Fibroblast of skin of left biceps (primary cell): ENCODE measurements at regions not wholly inside any gene's neighbourhood (a gene's known extent, or its start where the extent isn't known, plus 50 kb on each side); places are given as distances from the start of the nearest gene placed in this dataset.

Source experiments
- DNase-seq, 2 experiments: peaks; one replicate each; pipeline ENCODE4 v3.0.0-alpha.2; 2013; ENCODE audit warnings: low read depth in 2 of 2

DNA sequence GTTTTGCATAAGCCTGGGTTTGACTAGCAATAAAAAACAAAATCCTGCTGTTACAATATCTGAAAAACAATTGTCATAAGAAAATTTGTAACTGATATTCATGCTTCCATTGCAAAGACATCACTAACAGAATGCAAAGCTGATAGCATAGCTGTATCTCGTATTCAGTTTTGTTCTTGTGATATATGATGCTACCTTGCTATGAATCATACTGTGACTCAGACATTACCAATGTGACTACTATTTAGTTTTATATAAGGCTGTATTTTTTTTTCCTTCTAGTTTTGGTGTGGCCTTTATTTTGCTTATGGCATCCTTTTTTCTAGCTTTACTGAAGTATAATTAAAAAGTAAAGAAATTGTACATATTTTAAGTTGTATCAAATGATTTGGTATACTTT, 1381.8 kb downstream of the MRPL39 start:
- peak in 1 of 2 experiments; percentile 24 for DNase-seq

GRCh38 chr21:24224422-24224821, 1382.9 kb downstream of the MRPL39 start:
- no peak for DNase-seq

DNA sequence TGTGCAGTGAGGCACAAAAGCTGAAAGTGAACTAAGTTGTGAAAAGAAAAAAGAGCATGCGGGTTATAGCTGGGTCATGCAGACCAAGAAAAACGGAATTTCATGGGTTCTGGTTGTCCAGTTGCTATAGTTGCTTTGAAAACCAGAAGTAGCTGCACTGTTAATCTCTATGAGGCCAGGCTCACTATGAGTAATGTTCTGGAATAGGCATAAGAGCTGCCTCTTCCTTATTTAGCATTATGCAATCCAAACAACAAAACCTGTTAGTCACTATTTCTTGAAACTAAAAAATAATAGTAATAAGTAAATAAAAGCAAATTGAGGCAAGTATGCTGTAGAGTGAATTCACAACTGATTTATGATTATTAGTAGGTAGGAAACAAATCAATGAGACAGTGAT, 1383.7 kb downstream of the MRPL39 start:
- DNase-seq: no peak

- no peak for DNase-seq
Measured at GRCh38 chr21:24222676-24223075, 1384.6 kb downstream of the MRPL39 start.

- no peak for DNase-seq
Measured at GRCh38 chr21:24220446-24220845, 1386.8 kb downstream of the MRPL39 start.

GRCh38 chr21:24217151-24217550, 1390.1 kb downstream of the MRPL39 start:
- DNase-seq: no peak

- DNase-seq: no peak
Measured at GRCh38 chr21:24210130-24210529, 1397.2 kb downstream of the MRPL39 start.

DNA sequence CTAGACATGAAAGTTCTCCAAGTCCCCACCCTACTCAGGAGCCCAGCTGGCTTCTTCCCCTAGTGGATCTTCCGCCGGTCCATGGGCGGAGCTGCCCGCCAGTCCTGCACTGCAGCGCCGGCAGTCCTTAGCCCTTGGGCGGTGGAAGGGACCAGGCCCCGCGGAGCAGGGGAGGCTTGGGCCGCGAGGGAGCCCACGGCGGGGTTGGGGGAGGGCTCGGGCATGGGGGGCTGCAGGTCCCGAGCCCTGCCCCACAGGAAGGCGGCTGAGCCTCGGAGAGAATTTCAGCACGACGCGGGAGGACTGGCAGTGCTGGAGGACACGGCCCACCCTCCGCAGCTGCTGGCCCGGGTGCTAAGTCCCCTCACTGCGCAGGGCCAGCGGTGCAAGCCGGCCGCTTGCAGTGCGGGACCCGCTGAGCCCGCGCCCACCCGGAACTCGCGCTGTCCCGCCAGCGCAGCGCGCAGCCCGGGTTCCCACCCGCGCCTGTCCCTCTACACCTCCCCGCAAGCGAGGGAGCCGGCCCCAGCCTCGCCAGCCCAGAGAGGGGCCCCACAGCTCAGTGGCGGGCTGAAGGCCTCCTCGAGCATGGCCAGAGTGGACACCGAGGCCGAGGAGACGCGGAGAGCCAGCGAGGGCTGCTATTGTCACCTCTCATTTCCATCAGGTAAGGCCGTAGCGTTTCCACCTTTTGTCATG, 1398.6 kb downstream of the MRPL39 start:
- no peak for DNase-seq

DNA sequence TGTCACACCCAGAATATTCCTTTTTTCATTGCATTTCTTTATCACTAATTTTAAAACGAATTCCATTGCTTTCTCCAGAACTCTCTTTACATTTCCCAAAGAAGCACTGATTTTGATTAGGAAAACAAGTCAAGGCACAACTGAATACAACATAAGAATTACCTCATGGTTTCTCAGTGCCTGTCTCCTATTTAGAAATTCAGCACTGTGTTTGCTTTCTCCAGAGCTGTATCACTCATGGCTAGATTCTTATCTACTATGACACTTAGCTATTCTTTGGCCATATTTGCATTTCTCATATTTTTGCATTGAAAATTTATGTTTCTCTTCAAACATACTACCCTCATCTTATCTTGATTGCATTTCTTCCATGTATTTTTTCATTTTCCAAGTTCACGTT, 1402.0 kb downstream of the MRPL39 start:
- no peak for DNase-seq

DNA sequence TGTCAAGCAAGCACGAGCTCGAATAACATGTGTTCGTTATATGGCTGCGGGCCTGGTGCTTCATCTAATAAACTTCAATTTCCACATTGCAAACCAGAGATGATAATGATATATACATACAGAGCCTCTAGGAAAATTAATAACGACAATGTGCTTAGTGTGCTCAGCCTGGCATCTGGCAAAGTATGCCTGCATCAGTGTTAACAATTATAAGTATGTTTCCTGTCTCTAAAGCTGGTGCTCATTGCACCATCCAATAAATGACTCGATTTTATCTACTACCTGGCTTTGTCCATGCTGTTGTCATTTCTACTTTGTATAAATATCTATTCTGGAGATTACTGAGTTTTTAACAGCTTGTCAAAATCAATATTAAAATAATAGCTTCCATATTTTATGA, 1402.6 kb downstream of the MRPL39 start:
- no peak for DNase-seq

DNA sequence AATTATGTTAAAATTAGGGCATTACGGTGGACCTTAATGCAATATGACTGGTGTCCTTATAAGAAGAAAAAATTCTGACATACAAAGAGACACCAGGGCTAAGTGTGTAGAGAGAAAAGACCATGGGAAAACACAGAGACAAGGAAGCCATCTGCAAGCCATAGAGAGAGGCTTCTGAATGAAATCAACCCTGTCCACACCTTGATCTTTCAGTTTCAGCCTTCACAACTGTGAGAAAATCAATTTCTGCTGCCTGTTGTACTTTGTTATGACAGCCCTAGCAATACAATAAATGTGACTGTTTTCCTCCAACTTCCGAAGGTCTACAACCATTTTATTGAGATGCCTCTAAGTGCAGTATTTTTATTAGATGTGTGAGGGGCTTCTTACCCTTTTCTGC, 1407.2 kb downstream of the MRPL39 start:
- DNase-seq: no peak

- no peak for DNase-seq
Measured at GRCh38 chr21:24197923-24198322, 1409.4 kb downstream of the MRPL39 start.

- DNase-seq: no peak
Measured at GRCh38 chr21:24197132-24197643, 1410.1 kb downstream of the MRPL39 start.

DNA sequence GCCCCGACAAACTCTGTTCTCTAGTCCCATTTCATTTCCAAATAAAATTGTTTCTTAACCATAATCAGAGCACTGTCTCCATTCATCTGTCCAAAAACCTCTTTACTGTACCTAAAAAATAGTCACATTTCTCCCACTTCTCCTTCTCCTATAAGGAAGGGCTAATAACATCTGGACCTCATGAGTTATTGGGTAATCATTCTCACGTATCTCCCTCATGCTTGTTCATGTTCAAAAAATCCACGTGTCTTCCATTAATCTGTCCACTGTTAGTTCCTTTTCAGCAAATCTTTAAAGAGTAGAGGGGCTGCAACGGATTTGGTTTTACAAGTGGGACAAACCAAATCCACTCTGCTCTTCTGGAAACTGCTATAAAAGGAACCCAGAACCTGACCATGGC, 1418.8 kb downstream of the MRPL39 start:
- peak; percentile 51 to 56 for DNase-seq

DNA sequence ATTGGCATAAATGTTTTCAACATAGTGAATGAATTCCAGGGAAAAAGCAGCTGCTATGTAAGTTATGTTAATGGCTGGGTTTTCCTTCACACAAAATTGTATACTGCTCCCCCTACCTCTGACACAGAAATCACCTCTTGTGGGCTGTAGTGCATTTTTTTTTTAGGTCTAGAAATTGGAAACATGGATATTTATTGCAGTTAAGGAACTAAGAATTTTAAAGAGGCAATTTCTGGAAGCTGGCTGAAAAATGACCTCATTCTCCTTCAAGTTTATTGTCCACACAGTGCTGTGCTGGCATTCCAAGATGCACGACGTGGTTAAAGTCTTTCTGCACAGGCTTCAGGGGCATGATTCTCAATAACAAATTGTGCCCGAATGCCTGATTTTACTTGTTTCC, 1424.2 kb downstream of the MRPL39 start:
- DNase-seq: peak; percentile 47 to 49

DNA sequence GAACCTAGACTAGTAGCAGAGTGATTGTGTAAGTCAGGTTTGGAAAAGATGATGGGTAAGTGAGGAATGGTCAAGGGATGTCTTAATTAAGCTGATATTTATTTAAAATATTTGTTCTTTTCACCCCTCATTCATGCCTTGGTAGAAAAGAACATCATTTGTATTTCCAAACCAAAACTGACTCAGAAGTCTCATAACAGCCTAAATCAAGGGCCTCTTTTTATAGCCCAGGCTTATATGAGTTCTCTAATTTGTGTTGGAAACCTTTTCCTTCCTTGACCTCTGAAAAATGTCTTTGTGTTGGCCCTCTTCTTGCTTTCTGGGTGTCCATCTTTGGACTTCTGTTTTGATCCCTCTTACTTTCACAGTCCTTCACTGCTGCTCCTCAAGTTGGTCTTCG, 1428.2 kb downstream of the MRPL39 start:
- no peak for DNase-seq

GRCh38 chr21:24175106-24175505, 1432.2 kb downstream of the MRPL39 start:
- no peak for DNase-seq

DNA sequence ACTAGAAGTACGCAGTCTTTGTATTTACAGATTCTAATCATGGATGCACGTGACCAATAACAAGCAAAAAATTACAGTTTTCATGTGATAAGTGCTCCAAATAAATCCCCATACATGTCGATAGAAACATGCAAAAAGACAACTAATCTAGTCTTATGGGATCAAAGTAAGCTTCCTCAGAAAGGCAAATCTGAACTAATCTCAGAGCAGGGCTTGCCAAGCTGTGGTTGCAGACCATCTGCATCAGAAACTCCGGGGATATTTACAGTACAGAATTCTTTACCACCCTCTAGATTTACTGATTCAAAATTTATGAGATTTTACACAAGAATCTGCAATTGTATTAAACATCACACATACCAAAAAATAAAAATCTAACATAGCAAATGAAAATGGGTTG, 1435.5 kb downstream of the MRPL39 start:
- DNase-seq: no peak

DNA sequence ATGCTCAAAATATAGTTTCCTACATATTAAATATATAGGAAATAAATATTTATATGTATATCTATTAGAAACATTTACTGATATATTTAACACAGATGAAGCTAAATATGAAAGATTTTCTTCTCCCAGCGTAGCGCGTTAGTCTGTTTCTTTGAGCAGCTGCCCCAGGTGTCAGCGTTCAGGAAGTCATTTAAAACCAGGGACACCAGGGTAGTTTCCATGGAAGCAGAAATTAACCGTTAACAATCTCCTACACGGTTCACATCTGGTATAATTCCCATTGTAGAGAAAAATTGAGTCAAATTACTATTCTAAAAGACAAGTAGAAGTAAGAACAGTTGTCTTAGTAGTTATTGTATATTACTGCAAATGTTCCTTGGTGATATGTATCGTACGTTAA, 1443.7 kb downstream of the MRPL39 start:
- DNase-seq: no peak

DNA sequence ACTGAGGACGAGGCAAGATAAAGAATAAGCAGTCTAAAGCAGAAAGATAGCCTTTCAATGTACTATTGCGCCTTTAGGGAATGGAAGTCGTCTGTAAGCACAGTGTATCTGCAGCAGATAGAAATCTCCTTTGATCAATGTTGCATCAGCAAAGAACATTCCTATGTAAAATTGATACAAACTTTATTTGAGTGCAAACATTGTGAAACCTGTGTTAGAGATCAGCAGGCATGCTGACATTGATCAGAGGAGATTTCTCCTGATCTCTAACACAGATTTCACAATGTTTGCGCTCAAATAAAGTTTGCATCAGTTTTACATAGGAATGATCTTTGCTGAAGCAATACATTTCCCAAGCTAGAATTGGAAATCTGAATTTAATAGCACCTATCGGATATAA, 1446.8 kb downstream of the MRPL39 start:
- DNase-seq: no peak

DNA sequence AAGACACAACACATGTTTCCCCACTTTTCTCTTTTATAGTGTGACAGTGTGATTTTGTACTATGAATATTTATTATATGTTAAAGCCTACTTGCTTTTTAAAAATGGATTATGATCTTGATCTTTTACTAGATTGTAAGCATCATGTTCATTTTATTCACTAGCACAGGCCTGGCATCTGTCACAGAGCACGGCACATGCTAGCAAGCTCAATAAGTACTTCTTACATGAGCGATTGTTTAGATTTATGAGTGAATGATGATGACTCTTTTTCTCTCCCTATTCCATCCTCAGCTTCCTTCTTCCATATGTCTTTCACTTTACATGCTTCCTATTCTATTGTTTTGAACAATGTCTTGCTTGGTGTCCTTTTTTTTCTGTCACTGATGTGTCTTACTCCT, 1454.1 kb downstream of the MRPL39 start:
- no peak for DNase-seq

- no peak for DNase-seq
Measured at GRCh38 chr21:24150753-24151152, 1456.5 kb downstream of the MRPL39 start.

DNA sequence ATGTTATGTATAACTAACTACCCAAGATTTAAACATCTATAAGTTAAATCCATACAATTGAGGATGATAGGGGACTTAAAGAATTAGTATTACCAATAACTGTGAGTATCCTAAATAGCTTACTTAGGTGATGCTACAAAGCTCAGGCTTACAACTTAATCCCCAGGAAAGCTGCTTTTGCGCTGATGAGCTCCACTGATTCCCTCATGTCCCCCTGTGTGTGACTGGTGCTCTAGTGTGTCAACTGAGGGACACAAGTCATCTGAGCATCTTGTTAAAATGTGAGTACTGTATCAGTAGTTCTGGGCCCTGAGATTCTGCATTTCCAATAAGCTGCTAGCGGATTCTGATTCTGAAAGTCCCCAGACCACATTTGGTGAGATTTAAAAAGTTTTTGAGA, 1458.8 kb downstream of the MRPL39 start:
- DNase-seq: no peak

DNA sequence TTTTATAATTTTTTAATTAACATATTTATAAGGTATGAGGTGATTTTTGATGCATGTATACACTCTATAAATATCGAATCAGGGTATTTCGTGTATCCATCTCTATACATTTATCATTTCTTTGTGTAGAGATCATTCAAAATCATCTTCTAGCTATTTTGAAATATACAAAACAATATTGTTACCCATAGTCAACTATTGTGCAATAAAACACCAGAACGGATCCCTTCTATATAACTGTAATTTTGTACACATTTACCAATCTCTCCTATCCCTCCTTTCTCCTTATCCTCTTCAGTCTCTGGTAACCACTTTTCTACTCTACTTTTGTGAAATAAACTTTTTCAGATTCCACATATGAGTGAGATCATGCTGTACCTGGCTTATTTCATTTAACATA, 1459.6 kb downstream of the MRPL39 start:
- no peak for DNase-seq
